Endothelial cell of umbilical vein (primary cell): ENCODE measurements at regions not wholly inside any gene's neighbourhood (a gene's known extent, or its start where the extent isn't known, plus 50 kb on each side); places are given as distances from the start of the nearest gene placed in this dataset.

ENCODE experiments used
- BruUV-seq: library from RNA; stranded (reverse); fragments of 400-500 nt; replicated peaks from 2 replicates; lab custom pipeline; 2021; lab: Mats Ljungman, UMichigan
- CTCF ChIA-PET: fragments of 300-600, 350-600 bp; sonication (Branson Sonifier 250); formaldehyde crosslinking; loops from one replicate; lab custom pipeline; 2021; ENCODE audit warnings: antibody characterized with exemption, inconsistent platforms; lab: Charles Lee
- POLR2A ChIA-PET: fragments of 300-600, 350-600 bp; sonication (Branson Sonifier 250); formaldehyde crosslinking; loops from one replicate; lab custom pipeline; 2021; ENCODE audit warnings: antibody characterized with exemption, inconsistent platforms; lab: Charles Lee
- DNase-seq: peaks from one replicate; pipeline ENCODE4 v3.0.0-alpha.2; 2011; ENCODE audit warnings: low read depth, low spot score
- FAIRE-seq: peaks from 2 replicates; lab custom pipeline; 2011; peaks lifted over from hg19 to GRCh38; lab: Jason Lieb, UNC
- H2AFZ ChIP-seq: 2 replicates; pipeline ENCODE4 v1.6.0; 2012; ENCODE audit warnings: low read depth, low read length, control low read depth, inconsistent platforms
- H3K27ac ChIP-seq: 2 replicates; pipeline ENCODE4 v1.5.1; 2011; ENCODE audit warnings: low read depth, mild to moderate bottlenecking, control low read depth, low read length, moderate library complexity; ENCODE audit not compliant: insufficient read depth
- H3K27me3 ChIP-seq, 2 experiments: 2 replicates each; pipeline versions ENCODE4 v1.6.0 to v1.6.1; 2011; ENCODE audit warnings: low read length in 2 of 2, mixed read lengths in 1 of 2; ENCODE audit not compliant: control insufficient read depth in 2 of 2, insufficient read depth in 2 of 2
- H3K36me3 ChIP-seq, 2 experiments: 2 replicates in 1 of 2; 3 replicates in 1 of 2; pipeline ENCODE4 v1.5.1; 2011; ENCODE audit warnings: low read length in 2 of 2, mild to moderate bottlenecking in 1 of 2, moderate library complexity in 1 of 2; ENCODE audit not compliant: control insufficient read depth in 2 of 2, insufficient read depth in 2 of 2; ENCODE audit errors: extremely low read depth in 1 of 2
- H3K4me1 ChIP-seq: 3 replicates; pipeline ENCODE4 v1.5.1; 2011; ENCODE audit warnings: mild to moderate bottlenecking, low read length; ENCODE audit not compliant: control insufficient read depth, insufficient read depth; ENCODE audit errors: extremely low read depth
- H3K4me2 ChIP-seq: 2 replicates; pipeline ENCODE4 v1.6.1; 2011; ENCODE audit warnings: low read length, control low read depth, mixed read lengths; ENCODE audit not compliant: insufficient read depth
- H3K4me3 ChIP-seq, 3 experiments: fragments of 200-600 bp in 1 of 3; sonication (generic), shearing (Covaris generic) in 1 of 3; replicated peaks in 1 of 3; 2 replicates each; pipeline ENCODE4 v1.5.1; 2011 to 2016; ENCODE audit warnings: control low read depth in 3 of 3, low read length in 3 of 3, mild to moderate bottlenecking in 2 of 3, inconsistent platforms in 1 of 3, low read depth in 1 of 3, moderate library complexity in 1 of 3; ENCODE audit not compliant: insufficient read depth in 1 of 3
- H3K79me2 ChIP-seq: 2 replicates; pipeline ENCODE4 v1.6.0; 2012; ENCODE audit warnings: low read length, inconsistent platforms; ENCODE audit not compliant: control insufficient read depth, insufficient read depth
- H3K9ac ChIP-seq: replicated peaks from 2 replicates; pipeline ENCODE3; 2011; ENCODE audit warnings: low read length, control low read depth; ENCODE audit not compliant: insufficient read depth; ENCODE audit errors: extremely low read depth
- H3K9me1 ChIP-seq: replicated peaks from 3 replicates; pipeline ENCODE4 v1.6.0; 2011; ENCODE audit warnings: mild to moderate bottlenecking, low read length; ENCODE audit not compliant: control insufficient read depth, insufficient read depth; ENCODE audit errors: extremely low read depth
- H3K9me3 ChIP-seq: replicated peaks from 2 replicates; pipeline ENCODE4 v1.5.1; 2012; ENCODE audit warnings: low read length, inconsistent platforms; ENCODE audit not compliant: control insufficient read depth, insufficient read depth
- H4K20me1 ChIP-seq: replicated peaks from 2 replicates; pipeline ENCODE3; 2011; ENCODE audit warnings: mild to moderate bottlenecking, low read length; ENCODE audit not compliant: control insufficient read depth, insufficient read depth; ENCODE audit errors: extremely low read depth
- CTCF ChIP-seq, 2 donors: IDR thresholded peaks; 1 replicate in 1 of 2; 2 replicates in 1 of 2; pipeline ENCODE4 v1.5.1; 2011; ENCODE audit warnings: low read length in 2 of 2, mild to moderate bottlenecking in 2 of 2, moderate library complexity in 2 of 2, control low read depth in 1 of 2, inconsistent platforms in 1 of 2, low read depth in 1 of 2; ENCODE audit not compliant: insufficient read depth in 1 of 2; ENCODE audit errors: extremely low read depth in 1 of 2
- EZH2 ChIP-seq: IDR thresholded peaks from 2 replicates; pipeline ENCODE4 v1.6.1; 2012; ENCODE audit warnings: borderline replicate concordance, low read depth, mild to moderate bottlenecking, moderate library complexity, low read length, inconsistent platforms; ENCODE audit not compliant: severe bottlenecking
- FOS ChIP-seq: IDR thresholded peaks from 2 replicates; pipeline ENCODE4 v1.6.1; 2011; ENCODE audit warnings: mild to moderate bottlenecking, low read length, moderate library complexity, borderline replicate concordance; ENCODE audit not compliant: insufficient read depth
- GATA2 ChIP-seq: IDR thresholded peaks from 2 replicates; pipeline ENCODE4 v1.7.0; 2011; ENCODE audit warnings: low read depth, mild to moderate bottlenecking, moderate library complexity, mixed read lengths, low read length; ENCODE audit not compliant: insufficient read length, insufficient read depth
- JUN ChIP-seq: IDR thresholded peaks from 2 replicates; pipeline ENCODE4 v1.6.1; 2011; ENCODE audit warnings: borderline replicate concordance, low read depth; ENCODE audit not compliant: insufficient read length, insufficient read depth
- MAX ChIP-seq: IDR thresholded peaks from 2 replicates; pipeline ENCODE4 v1.6.1; 2011; ENCODE audit not compliant: insufficient read depth, insufficient read length
- MYC ChIP-seq: IDR thresholded peaks from one replicate; pipeline ENCODE4 v1.6.1; 2011; ENCODE audit warnings: mild to moderate bottlenecking, low read depth, low read length
- POLR2A ChIP-seq: IDR thresholded peaks from 2 replicates; pipeline ENCODE4 v1.6.1; 2012; ENCODE audit warnings: low read depth, mild to moderate bottlenecking, control low read depth, low read length
- POLR2AphosphoS5 ChIP-seq: IDR thresholded peaks from 2 replicates; pipeline ENCODE4 v1.6.1; 2012; ENCODE audit warnings: low read depth, mild to moderate bottlenecking, control low read depth, low read length, moderate library complexity; ENCODE audit not compliant: insufficient read depth
- dilution Hi-C: fragments of 300-500 bp; cut with MboI; formaldehyde crosslinking; loops from one replicate; pipeline ENCODE4 v1.15.0; 2019; ENCODE audit warnings: low sequenced_read_pairs; ENCODE audit not compliant: extremely low pct_ligation_motif_present
- intact Hi-C: fragments of 100-400 bp; cut with micrococcal nuclease; formaldehyde crosslinking; loops from one replicate; pipeline ENCODE4 v1.10.0; 2022

GRCh38 chr5:81884871-81885270 lies 87.0 kb upstream of the ATG10 start:
- Histone ChIP-seq H3K9me3 (no peaks in the 10 kb centered on the region), H2AFZ (no peak overlapping the region), H3K9me1 (no peaks in the 10 kb centered on the region), H3K27ac (no peak overlapping the region), H3K36me3 (no peaks in the 10 kb centered on the region), H3K79me2 (no peaks in the 10 kb centered on the region), H3K4me1 (no peaks in the 10 kb centered on the region), H3K4me2 (no peak overlapping the region), H3K4me3 (no peak overlapping the region), H3K9ac (no peak overlapping the region), H3K27me3 (peaks cover 4 to 7% of the 10 kb centered on the region in 2 experiments), H4K20me1 (no peaks in the 10 kb centered on the region)
- dilution Hi-C loops = no loop called here
- DNase-seq (no peak), FAIRE-seq (no peak)
- no TSS peak for BruUV-seq
- POLR2A ChIA-PET = no interaction called here
- TF ChIP-seq EZH2 (no peak), FOS (no peak), CTCF (IDR thresholded peaks at IDR 0.05; ENCODE audit: extremely low read depth in 1 of 2, insufficient read depth in 1 of 2, low read depth in 1 of 2, low read length in 2 of 2) (no peak), MAX (no peak), GATA2 (no peak), MYC (no peak), POLR2A (no peak), POLR2AphosphoS5 (no peak), JUN (no peak)
- CTCF ChIA-PET = no interaction called here
- intact Hi-C loops = no loop called here
